ENCODE measurements at regions not wholly inside any gene's neighbourhood (a gene's known extent, or its start where the extent isn't known, plus 50 kb on each side); places are given as distances from the start of the nearest gene placed in this dataset.

DNA sequence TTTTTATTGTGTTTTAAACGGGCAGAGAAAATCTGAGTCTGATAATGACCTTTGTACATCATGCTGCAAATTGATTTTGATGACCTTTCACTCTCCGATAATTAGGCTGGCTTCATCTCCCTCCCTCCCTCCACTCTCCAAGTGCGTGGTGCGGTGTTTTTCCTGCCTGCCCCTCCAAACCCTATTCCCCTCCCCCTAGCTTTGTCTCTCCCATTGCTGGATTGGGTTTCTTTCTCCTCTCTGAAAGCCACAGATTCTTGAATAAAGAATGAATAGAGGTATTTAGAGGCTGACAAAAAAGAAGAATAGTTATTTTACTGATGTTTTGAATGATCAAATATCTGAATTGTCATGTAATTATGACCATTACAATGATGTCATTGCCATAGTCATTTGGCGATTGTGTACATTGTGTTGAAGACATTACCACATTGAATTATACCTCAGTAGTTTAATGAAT lies 571.1 kb upstream of the ZNF608 start:
- Histone ChIP-seq H3K36me3 (ENCODE audit: control insufficient read depth, insufficient read depth, low read length) (no peaks in the 10 kb centered on the region), H3K4me3 (ENCODE audit: low read depth, low read length) (no peak overlapping the region), H3K4me1 (ENCODE audit: control insufficient read depth, insufficient read depth, low read length) (peaks cover 3% of the 10 kb centered on the region), H3K27ac (ENCODE audit: low read depth, low read length) (peak overlapping the region; percentile 15), H3K9me3 (ENCODE audit: control insufficient read depth, insufficient read depth, low read length) (peaks cover 2% of the 10 kb centered on the region), H3K27me3 (ENCODE audit: control insufficient read depth, insufficient read depth, low read length) (no peaks in the 10 kb centered on the region)
- WGBS (ENCODE audit: insufficient coverage) = no CpG with 5 or more reads among the region's 5 CpGs
- DNase-seq (ENCODE audit: low read depth in 4 of 6, low spot score in 6 of 6) = peak in 2 of 6 donors; percentile 56 to 58

DNA sequence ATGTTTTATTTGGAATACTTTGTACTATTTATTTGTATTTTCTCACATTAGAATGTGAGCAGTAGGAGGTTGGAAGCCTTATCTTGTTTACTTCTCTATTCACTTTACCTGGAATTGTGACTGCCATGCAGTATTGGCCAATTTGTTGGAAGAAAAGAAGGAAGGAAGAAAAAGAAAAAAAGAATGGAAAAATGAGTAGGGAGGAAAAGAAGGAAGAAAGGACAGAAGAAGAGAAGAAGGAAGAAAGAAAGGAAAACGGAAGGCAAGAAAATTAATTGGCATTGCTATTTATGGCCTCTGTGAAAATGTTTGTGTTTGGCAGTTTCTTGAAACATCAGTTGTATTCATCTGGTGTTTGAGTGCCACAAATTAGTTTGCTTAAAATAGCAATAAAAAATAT lies 575.2 kb upstream of the ZNF608 start:
- no peak overlapping the region for H3K27ac ChIP-seq (ENCODE audit: low read depth, low read length)
- H3K4me3 ChIP-seq (ENCODE audit: low read depth, low read length) = no peak overlapping the region
- H3K9me3 ChIP-seq (ENCODE audit: control insufficient read depth, insufficient read depth, low read length) = peaks cover 2% of the 10 kb centered on the region
- H3K27me3 ChIP-seq (ENCODE audit: control insufficient read depth, insufficient read depth, low read length) = no peaks in the 10 kb centered on the region
- H3K36me3 ChIP-seq (ENCODE audit: control insufficient read depth, insufficient read depth, low read length) = no peaks in the 10 kb centered on the region
- DNase-seq (ENCODE audit: low read depth in 4 of 6, low spot score in 6 of 6) = no peak
- peaks cover 3% of the 10 kb centered on the region for H3K4me1 ChIP-seq (ENCODE audit: control insufficient read depth, insufficient read depth, low read length)
- 86% methylated on average over 1 of the region's 1 CpG for WGBS (ENCODE audit: insufficient coverage)

DNA sequence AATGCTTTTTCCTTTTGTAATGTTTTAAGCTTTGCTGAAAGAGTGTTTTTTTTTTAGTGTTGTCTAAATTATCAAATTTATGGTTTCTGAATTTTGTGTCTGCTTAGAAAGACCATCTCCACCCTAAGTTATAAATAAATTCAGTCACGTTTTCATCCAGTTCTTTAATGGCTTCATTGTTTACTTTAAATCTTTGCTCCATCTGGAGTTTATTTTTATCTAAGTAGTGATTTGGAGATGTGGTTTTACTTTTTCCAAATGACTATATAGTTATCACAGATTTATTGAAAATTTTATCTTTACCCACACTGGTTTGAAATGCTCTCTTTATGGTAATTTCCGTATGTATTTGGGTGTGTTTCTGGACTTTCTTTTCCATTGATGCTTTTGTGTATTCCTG lies 577.2 kb upstream of the ZNF608 start:
- Histone ChIP-seq H3K4me1 (ENCODE audit: control insufficient read depth, insufficient read depth, low read length) (no peaks in the 10 kb centered on the region), H3K4me3 (ENCODE audit: low read depth, low read length) (no peak overlapping the region), H3K27me3 (ENCODE audit: control insufficient read depth, insufficient read depth, low read length) (no peaks in the 10 kb centered on the region), H3K27ac (ENCODE audit: low read depth, low read length) (no peak overlapping the region), H3K36me3 (ENCODE audit: control insufficient read depth, insufficient read depth, low read length) (no peaks in the 10 kb centered on the region), H3K9me3 (ENCODE audit: control insufficient read depth, insufficient read depth, low read length) (peaks cover 2% of the 10 kb centered on the region)
- WGBS (ENCODE audit: insufficient coverage) = no CpG with 5 or more reads among the region's 2 CpGs
- peak in 2 of 6 donors; percentile 15 to 34 for DNase-seq (ENCODE audit: low read depth in 4 of 6, low spot score in 6 of 6)

DNA sequence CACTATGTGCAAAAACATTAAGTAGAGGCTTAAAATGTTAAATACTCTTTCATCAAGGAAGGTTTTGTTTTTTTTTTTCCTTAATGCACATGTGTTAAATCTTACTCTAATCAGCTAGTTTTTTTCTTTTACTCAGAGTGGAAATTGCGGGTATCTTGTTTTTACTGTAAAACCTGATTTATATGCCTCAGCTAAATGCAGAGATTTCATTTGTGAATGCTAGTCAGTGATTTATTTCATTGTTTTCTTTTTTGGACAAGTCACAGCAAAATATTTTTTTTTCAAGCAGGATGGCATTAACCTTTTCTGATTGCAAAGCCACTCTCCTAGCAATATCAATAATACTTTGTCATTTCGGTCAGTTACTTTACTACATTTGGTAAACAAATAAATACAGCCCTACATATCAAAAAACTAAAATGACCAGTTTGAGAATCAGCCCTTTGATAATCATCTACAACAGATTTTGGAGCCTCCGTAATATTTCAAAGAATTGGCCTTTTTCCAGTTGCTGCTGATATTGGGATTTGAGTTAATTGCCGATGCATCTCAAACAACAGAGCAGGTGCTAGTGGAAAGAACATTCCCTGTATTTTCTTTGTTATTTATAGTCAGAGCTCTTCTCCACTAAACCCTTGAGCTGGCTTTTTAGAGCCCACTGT lies 579.2 kb upstream of the ZNF608 start:
- Histone ChIP-seq H3K27me3 (ENCODE audit: control insufficient read depth, insufficient read depth, low read length) (no peaks in the 10 kb centered on the region), H3K4me1 (ENCODE audit: control insufficient read depth, insufficient read depth, low read length) (no peaks in the 10 kb centered on the region), H3K36me3 (ENCODE audit: control insufficient read depth, insufficient read depth, low read length) (no peaks in the 10 kb centered on the region), H3K27ac (ENCODE audit: low read depth, low read length) (no peak overlapping the region), H3K9me3 (ENCODE audit: control insufficient read depth, insufficient read depth, low read length) (no peaks in the 10 kb centered on the region), H3K4me3 (ENCODE audit: low read depth, low read length) (no peak overlapping the region)
- WGBS (ENCODE audit: insufficient coverage) = 57% methylated on average over 1 of the region's 4 CpGs
- no peak for DNase-seq (ENCODE audit: low read depth in 4 of 6, low spot score in 6 of 6)

DNA sequence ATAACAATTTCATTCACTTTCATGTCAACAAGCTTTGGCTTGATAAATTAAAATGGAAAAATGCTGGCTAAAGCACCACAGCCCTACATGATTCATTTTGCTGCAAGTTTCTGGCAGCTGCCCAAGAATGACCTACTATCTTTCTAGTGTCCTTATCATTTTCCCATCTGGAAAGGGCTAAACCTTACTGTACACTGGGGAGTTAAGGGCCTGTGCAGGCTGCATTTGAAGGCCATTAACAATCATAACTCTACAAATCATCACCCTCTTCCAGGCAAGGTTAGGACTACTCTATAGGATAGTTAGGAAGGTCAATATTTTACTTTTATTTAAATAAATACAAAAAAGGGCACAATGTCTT lies 579.7 kb upstream of the ZNF608 start:
- peak in 2 of 6 donors; percentile 60 to 84 for DNase-seq (ENCODE audit: low read depth in 4 of 6, low spot score in 6 of 6)
- Histone ChIP-seq H3K36me3 (ENCODE audit: control insufficient read depth, insufficient read depth, low read length) (no peaks in the 10 kb centered on the region), H3K27ac (ENCODE audit: low read depth, low read length) (no peak overlapping the region), H3K4me3 (ENCODE audit: low read depth, low read length) (no peak overlapping the region), H3K4me1 (ENCODE audit: control insufficient read depth, insufficient read depth, low read length) (no peaks in the 10 kb centered on the region), H3K9me3 (ENCODE audit: control insufficient read depth, insufficient read depth, low read length) (no peaks in the 10 kb centered on the region), H3K27me3 (ENCODE audit: control insufficient read depth, insufficient read depth, low read length) (no peaks in the 10 kb centered on the region)

DNA sequence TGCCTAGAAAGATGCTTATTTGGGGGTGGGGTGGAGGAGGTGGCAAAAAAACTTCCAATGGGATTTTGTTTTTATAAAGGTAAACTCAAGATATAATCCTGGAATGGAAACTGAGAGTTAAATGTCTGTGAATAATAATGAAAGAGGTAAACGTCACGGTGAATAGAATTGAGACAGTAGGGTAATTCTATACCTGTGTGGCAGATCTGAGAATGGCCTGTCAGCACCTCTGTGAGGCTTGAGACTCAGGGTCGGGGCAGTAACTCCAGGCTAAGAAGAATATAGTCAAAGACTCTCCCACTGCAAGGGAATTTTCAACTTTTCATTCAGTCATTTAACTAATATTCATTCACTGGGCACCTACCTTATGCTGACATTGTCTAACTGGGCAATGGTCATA lies 581.2 kb upstream of the ZNF608 start:
- Histone ChIP-seq H3K27ac (ENCODE audit: low read depth, low read length) (no peak overlapping the region), H3K27me3 (ENCODE audit: control insufficient read depth, insufficient read depth, low read length) (no peaks in the 10 kb centered on the region), H3K4me3 (ENCODE audit: low read depth, low read length) (no peak overlapping the region), H3K9me3 (ENCODE audit: control insufficient read depth, insufficient read depth, low read length) (no peaks in the 10 kb centered on the region), H3K4me1 (ENCODE audit: control insufficient read depth, insufficient read depth, low read length) (no peaks in the 10 kb centered on the region), H3K36me3 (ENCODE audit: control insufficient read depth, insufficient read depth, low read length) (no peaks in the 10 kb centered on the region)
- WGBS (ENCODE audit: insufficient coverage) = 79% methylated on average over 2 of the region's 3 CpGs
- DNase-seq (ENCODE audit: low read depth in 4 of 6, low spot score in 6 of 6) = no peak

DNA sequence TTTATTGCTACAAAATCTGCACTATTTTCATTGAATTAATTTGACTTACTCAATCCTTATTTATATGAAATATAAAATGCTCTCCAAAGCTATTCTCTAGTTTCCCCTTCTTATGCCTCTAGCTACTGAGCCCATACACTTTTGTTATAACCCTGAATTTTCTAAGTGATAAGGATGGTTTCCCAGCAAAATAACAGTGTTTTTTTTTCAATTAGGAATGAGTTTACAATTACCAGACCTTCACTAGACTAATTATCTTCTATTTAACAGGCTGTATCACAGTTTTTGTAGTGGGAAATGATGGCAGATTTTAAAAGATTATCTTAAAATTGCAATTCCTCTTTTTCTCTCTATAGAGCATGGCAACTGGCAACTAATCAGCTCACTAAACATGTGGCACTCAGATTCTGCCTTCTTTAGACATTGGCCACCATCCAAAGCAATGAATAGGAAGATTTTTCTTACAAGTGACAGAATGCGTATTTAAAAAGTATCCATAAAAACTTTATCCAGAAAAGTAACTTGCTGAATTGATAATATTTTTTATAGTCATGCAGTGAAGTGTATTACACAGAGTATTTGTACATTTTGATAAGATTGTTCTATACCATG lies 585.7 kb upstream of the ZNF608 start:
- no CpG with 5 or more reads among the region's 1 CpG for WGBS (ENCODE audit: insufficient coverage)
- H3K36me3 ChIP-seq (ENCODE audit: control insufficient read depth, insufficient read depth, low read length) = no peaks in the 10 kb centered on the region
- no peak overlapping the region for H3K27ac ChIP-seq (ENCODE audit: low read depth, low read length)
- no peaks in the 10 kb centered on the region for H3K27me3 ChIP-seq (ENCODE audit: control insufficient read depth, insufficient read depth, low read length)
- no peaks in the 10 kb centered on the region for H3K9me3 ChIP-seq (ENCODE audit: control insufficient read depth, insufficient read depth, low read length)
- H3K4me1 ChIP-seq (ENCODE audit: control insufficient read depth, insufficient read depth, low read length) = no peaks in the 10 kb centered on the region
- peak in 2 of 6 donors; percentile 64 to 68 for DNase-seq (ENCODE audit: low read depth in 4 of 6, low spot score in 6 of 6)
- no peak overlapping the region for H3K4me3 ChIP-seq (ENCODE audit: low read depth, low read length)

DNA sequence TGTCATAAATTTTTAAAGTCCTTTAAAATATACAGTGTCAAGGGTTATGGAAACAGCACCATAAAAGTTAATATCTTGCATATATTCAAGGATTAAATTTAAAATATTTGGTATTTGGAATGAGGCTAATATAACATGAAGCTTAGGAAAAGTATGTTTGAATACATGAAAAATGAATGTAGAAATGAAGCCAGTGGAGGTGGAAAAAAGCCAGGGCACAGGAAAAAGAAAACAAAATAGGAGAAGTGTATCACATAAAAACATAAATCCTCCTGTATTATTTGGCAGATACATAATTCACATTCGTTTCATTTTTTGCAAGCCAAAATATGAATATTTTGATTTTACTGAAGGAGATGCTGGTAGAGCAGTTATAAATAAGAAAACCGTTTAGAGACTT lies 587.0 kb upstream of the ZNF608 start:
- H3K4me1 ChIP-seq (ENCODE audit: control insufficient read depth, insufficient read depth, low read length) = no peaks in the 10 kb centered on the region
- no peaks in the 10 kb centered on the region for H3K36me3 ChIP-seq (ENCODE audit: control insufficient read depth, insufficient read depth, low read length)
- no peaks in the 10 kb centered on the region for H3K27me3 ChIP-seq (ENCODE audit: control insufficient read depth, insufficient read depth, low read length)
- DNase-seq (ENCODE audit: low read depth in 4 of 6, low spot score in 6 of 6) = no peak
- no peak overlapping the region for H3K27ac ChIP-seq (ENCODE audit: low read depth, low read length)
- no peaks in the 10 kb centered on the region for H3K9me3 ChIP-seq (ENCODE audit: control insufficient read depth, insufficient read depth, low read length)
- no peak overlapping the region for H3K4me3 ChIP-seq (ENCODE audit: low read depth, low read length)
- WGBS (ENCODE audit: insufficient coverage) = no CpG with 5 or more reads among the region's 2 CpGs

DNA sequence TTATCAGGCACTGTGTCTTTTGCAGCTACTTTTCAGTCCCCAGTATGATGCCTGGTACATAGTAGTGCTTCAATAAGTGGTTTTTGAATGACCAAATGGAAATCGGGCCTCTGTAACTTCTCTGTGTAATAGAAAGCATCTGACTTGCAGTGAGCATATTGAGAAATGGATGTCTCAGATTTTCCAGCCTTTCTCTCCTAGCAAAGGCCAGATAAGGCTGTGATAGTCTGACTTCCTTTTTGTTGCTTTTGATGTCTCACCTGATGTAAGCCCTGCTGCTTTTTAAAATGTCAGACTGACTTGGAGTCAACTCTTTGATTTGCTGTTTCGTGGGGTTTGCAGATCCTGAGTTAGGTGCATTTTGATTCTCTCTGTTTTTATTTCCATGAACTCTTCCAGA lies 590.0 kb upstream of the ZNF608 start:
- Histone ChIP-seq H3K9me3 (ENCODE audit: control insufficient read depth, insufficient read depth, low read length) (no peaks in the 10 kb centered on the region), H3K4me1 (ENCODE audit: control insufficient read depth, insufficient read depth, low read length) (no peaks in the 10 kb centered on the region), H3K27ac (ENCODE audit: low read depth, low read length) (no peak overlapping the region), H3K36me3 (ENCODE audit: control insufficient read depth, insufficient read depth, low read length) (no peaks in the 10 kb centered on the region), H3K4me3 (ENCODE audit: low read depth, low read length) (no peak overlapping the region), H3K27me3 (ENCODE audit: control insufficient read depth, insufficient read depth, low read length) (no peaks in the 10 kb centered on the region)
- no peak for DNase-seq (ENCODE audit: low read depth in 4 of 6, low spot score in 6 of 6)
- 45% methylated on average over 2 of the region's 2 CpGs for WGBS (ENCODE audit: insufficient coverage)

DNA sequence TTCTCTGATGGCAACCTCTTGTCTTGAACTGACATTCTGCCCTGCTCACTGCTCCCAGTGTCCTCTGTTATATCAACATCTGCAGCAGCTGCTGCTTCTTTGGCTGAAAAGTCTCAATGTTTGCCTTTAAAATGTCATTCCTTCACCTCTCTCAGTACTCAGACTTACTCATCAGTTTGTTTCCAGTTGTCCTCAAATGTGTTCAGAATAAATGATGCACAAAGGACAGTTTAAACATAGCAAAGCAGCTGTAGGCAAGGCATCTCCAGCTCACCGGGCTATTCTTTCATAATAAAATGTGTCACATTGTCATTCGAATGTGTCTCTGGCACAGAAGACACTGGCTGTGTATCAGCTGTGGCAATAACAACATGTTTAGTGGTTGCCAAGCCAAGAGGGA lies 590.9 kb upstream of the ZNF608 start:
- H3K27ac ChIP-seq (ENCODE audit: low read depth, low read length) = no peak overlapping the region

More for the DNA sequence above, 590.9 kb upstream of the ZNF608 start:
- Histone ChIP-seq H3K27me3 (ENCODE audit: control insufficient read depth, insufficient read depth, low read length) (no peaks in the 10 kb centered on the region), H3K4me1 (ENCODE audit: control insufficient read depth, insufficient read depth, low read length) (no peaks in the 10 kb centered on the region), H3K9me3 (ENCODE audit: control insufficient read depth, insufficient read depth, low read length) (no peaks in the 10 kb centered on the region), H3K4me3 (ENCODE audit: low read depth, low read length) (no peak overlapping the region), H3K36me3 (ENCODE audit: control insufficient read depth, insufficient read depth, low read length) (no peaks in the 10 kb centered on the region)
- DNase-seq (ENCODE audit: low read depth in 4 of 6, low spot score in 6 of 6) = peak in 1 of 6 donors; percentile 64
- 33% methylated on average over 2 of the region's 2 CpGs for WGBS (ENCODE audit: insufficient coverage)
